ENCODE measurements at regions not wholly inside any gene's neighbourhood (a gene's known extent, or its start where the extent isn't known, plus 50 kb on each side); places are given as distances from the start of the nearest gene placed in this dataset.

DNA sequence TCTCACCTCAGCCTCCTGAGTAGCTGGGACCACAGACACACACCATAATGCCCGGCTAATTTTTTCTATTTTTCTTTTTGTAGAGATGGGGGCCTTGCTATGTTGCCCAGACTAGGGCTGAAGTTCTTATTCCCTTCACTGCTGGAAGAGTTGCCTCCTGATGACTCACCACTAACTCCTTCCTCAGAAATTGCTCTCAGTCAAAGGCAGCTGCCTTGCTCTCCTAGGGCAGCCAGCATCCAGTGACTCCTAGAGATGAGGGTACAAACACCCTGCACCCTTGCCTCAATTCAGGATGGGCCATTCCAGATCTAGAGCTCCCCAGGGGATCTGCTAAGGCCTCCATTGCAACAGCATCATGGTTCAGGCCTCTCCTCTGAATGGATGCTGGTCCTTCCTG, 54.0 kb upstream of the RASSF8 start:
- TF ChIP-seq, protein P1, sequence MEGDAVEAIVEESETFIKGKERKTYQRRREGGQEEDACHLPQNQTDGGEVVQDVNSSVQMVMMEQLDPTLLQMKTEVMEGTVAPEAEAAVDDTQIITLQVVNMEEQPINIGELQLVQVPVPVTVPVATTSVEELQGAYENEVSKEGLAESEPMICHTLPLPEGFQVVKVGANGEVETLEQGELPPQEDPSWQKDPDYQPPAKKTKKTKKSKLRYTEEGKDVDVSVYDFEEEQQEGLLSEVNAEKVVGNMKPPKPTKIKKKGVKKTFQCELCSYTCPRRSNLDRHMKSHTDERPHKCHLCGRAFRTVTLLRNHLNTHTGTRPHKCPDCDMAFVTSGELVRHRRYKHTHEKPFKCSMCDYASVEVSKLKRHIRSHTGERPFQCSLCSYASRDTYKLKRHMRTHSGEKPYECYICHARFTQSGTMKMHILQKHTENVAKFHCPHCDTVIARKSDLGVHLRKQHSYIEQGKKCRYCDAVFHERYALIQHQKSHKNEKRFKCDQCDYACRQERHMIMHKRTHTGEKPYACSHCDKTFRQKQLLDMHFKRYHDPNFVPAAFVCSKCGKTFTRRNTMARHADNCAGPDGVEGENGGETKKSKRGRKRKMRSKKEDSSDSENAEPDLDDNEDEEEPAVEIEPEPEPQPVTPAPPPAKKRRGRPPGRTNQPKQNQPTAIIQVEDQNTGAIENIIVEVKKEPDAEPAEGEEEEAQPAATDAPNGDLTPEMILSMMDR (IDR thresholded peaks at IDR 0.05; ENCODE audit: poor library complexity, severe bottlenecking) = no peak
- TF ChIP-seq TAF1 (IDR thresholded peaks at IDR 0.05; ENCODE audit: low read depth) (no peak), EZH2 (IDR thresholded peaks at IDR 0.05; ENCODE audit: borderline replicate concordance, insufficient read depth, low read length, poor library complexity, severe bottlenecking) (no peak), EP300 (conservative IDR thresholded peaks at IDR 0.05; ENCODE audit: poor library complexity, severe bottlenecking) (no peak), POLR2AphosphoS5 (IDR thresholded peaks at IDR 0.05) (no peak)

All from neural cell (in vitro differentiated cells).